Uterus (tissue), 2 donors: ENCODE measurements at regions not wholly inside any gene's neighbourhood (a gene's known extent, or its start where the extent isn't known, plus 50 kb on each side); places are given as distances from the start of the nearest gene placed in this dataset.

ENCODE experiments used
- CTCF ChIP-seq, 4 experiments: fragments of 200-600 bp in 2 of 4; fragments of 450-650 bp in 2 of 4; sonication (generic) in 2 of 4; IDR thresholded peaks; one replicate each; pipeline ENCODE4 v1.5.1; 2016 to 2019; ENCODE audit warnings: antibody characterized with exemption in 4 of 4, mild to moderate bottlenecking in 2 of 4, moderate library complexity in 1 of 4
- POLR2A ChIP-seq, 2 donors: fragments of 450-650 bp; IDR thresholded peaks; one replicate each; pipeline ENCODE4 v1.6.1; 2016; ENCODE audit warnings: antibody characterized with exemption in 2 of 2, mild to moderate bottlenecking in 1 of 2, moderate library complexity in 1 of 2

- TF ChIP-seq POLR2A (IDR thresholded peaks at IDR 0.05): no peak
- no peak for TF ChIP-seq CTCF (IDR thresholded peaks at IDR 0.05)
Observed at GRCh38 chr21:35677298-35677841, 383.0 kb downstream of the SETD4 start.
